ENCODE measurements at regions not wholly inside any gene's neighbourhood (a gene's known extent, or its start where the extent isn't known, plus 50 kb on each side); places are given as distances from the start of the nearest gene placed in this dataset.

DNA sequence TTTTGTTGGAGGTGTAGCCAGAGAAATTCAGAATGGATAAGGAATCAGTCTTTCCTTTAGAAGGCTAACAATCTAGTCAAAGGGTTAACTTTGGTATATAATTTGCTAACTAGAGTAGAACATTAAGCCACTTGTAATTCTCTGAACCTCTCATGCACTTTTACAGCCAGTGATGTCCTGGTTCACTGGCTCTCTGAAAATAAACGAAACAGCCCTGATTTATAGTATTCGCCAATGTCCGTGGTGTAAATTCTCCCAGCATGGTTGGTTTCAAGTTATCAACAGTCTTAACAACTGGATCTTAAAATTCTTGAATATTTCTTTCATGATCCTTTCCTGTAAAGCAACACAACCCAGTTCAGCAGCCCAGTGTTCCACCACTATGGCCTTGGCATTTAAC lies 500.4 kb upstream of the CDIN1 start:
- TF ChIP-seq TAF1 (IDR thresholded peaks at IDR 0.05; ENCODE audit: borderline replicate concordance, low read depth, low read length) (no peak), POLR2A (IDR thresholded peaks at IDR 0.05; ENCODE audit: low read depth, low read length) (no peak)
